GM12864 (cell line): ENCODE measurements at regions not wholly inside any gene's neighbourhood (a gene's known extent, or its start where the extent isn't known, plus 50 kb on each side); places are given as distances from the start of the nearest gene placed in this dataset.
"Not testable (repeated sequence)": the region's sequence is repeated elsewhere in the genome, so short reads cannot be mapped to it uniquely, and the experiment has no call there.

Source experiments
- DNase-seq: peaks from one replicate; pipeline ENCODE4 v3.0.0-alpha.2; 2011; ENCODE audit warnings: low read depth
- H3K4me3 ChIP-seq: 2 replicates; pipeline ENCODE4 v1.5.1; 2011; ENCODE audit warnings: mild to moderate bottlenecking, low read depth, low read length, control low read depth
- CTCF ChIP-seq: IDR thresholded peaks from 2 replicates; pipeline ENCODE4 v1.5.1; 2011; ENCODE audit warnings: low read depth, mild to moderate bottlenecking, moderate library complexity, low read length, control low read depth, inconsistent platforms; ENCODE audit errors: missing control alignments

GRCh38 chr6:14382678-14383236, 265.2 kb downstream of the CD83 start:
- no peak for DNase-seq
- TF ChIP-seq CTCF = no peak
- no peak overlapping the region for H3K4me3 ChIP-seq

- H3K4me3 ChIP-seq = no peak overlapping the region
- DNase-seq = no peak
- TF ChIP-seq CTCF = no peak
Measured at GRCh38 chr6:14383393-14384174, 266.0 kb downstream of the CD83 start.

GRCh38 chr6:14384175-14384949, 266.8 kb downstream of the CD83 start:
- H3K4me3 ChIP-seq = no peak overlapping the region
- no peak for TF ChIP-seq CTCF
- DNase-seq = no peak

- no peak for DNase-seq
- H3K4me3 ChIP-seq = no peak overlapping the region
- no peak for TF ChIP-seq CTCF
Measured at GRCh38 chr6:14386263-14386662, 268.7 kb downstream of the CD83 start.

GRCh38 chr6:14386668-14387067, 269.1 kb downstream of the CD83 start:
- no peak for TF ChIP-seq CTCF
- no peak for DNase-seq
- H3K4me3 ChIP-seq = no peak overlapping the region

- no peak for TF ChIP-seq CTCF
- H3K4me3 ChIP-seq = no peak overlapping the region
- no peak for DNase-seq
Measured at GRCh38 chr6:14388371-14388770, 270.8 kb downstream of the CD83 start.

GRCh38 chr6:14389776-14390175, 272.2 kb downstream of the CD83 start:
- not testable (repeated sequence) for H3K4me3 ChIP-seq, DNase-seq
